OCI-LY1 (cell line): ENCODE measurements at regions not wholly inside any gene's neighbourhood (a gene's known extent, or its start where the extent isn't known, plus 50 kb on each side); places are given as distances from the start of the nearest gene placed in this dataset.

Source experiments
- EZH2 ChIP-seq: fragments of 200-600 bp; sonication (generic), shearing (Covaris generic); IDR thresholded peaks from 2 replicates; pipeline ENCODE4 v1.8.0; 2017; ENCODE audit warnings: borderline replicate concordance, mixed run types, mild to moderate bottlenecking, antibody characterized with exemption, low read length, moderate library complexity, mixed read lengths
- TF ChIP-seq, protein P1 (sequence below): fragments of 200-600 bp; sonication (generic), shearing (Covaris generic); IDR thresholded peaks from 2 replicates; pipeline ENCODE4 v1.5.1; 2017; ENCODE audit warnings: mild to moderate bottlenecking, antibody characterized with exemption, low read length, moderate library complexity, mixed read lengths

DNA sequence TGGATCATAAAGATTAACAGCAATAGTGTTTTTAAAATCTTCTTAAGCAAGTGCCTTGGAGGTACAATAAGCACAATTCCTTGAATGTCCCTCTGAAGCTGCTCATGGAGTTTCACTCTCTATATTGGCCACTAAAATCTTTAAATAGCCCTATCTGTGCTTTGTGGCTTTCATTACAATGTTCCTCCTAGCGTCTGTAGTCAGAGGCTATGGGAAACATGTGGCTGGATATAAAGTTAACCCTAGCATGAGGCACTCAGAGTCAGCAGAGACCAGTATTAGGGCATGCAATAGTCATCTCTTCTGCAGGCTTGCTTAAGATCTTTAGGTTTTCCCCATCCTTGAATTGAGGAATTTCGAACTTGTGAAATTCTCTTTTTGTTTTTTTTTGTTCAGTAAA is 668.2 kb downstream of the CDH11 start:
- TF ChIP-seq, protein P1, sequence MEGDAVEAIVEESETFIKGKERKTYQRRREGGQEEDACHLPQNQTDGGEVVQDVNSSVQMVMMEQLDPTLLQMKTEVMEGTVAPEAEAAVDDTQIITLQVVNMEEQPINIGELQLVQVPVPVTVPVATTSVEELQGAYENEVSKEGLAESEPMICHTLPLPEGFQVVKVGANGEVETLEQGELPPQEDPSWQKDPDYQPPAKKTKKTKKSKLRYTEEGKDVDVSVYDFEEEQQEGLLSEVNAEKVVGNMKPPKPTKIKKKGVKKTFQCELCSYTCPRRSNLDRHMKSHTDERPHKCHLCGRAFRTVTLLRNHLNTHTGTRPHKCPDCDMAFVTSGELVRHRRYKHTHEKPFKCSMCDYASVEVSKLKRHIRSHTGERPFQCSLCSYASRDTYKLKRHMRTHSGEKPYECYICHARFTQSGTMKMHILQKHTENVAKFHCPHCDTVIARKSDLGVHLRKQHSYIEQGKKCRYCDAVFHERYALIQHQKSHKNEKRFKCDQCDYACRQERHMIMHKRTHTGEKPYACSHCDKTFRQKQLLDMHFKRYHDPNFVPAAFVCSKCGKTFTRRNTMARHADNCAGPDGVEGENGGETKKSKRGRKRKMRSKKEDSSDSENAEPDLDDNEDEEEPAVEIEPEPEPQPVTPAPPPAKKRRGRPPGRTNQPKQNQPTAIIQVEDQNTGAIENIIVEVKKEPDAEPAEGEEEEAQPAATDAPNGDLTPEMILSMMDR = no peak
- no peak for TF ChIP-seq EZH2
